ENCODE measurements at regions not wholly inside any gene's neighbourhood (a gene's known extent, or its start where the extent isn't known, plus 50 kb on each side); places are given as distances from the start of the nearest gene placed in this dataset.

- DNase-seq (no peak), ATAC-seq (no peak)
- POLR2A ChIA-PET, result no interaction called here
- Mint-ChIP-seq H3K36me3 (peaks cover 0 to 16% (median 0%) of the 10 kb centered on the region in 3 donors), H3K9me3 (peaks cover 9 to 33% (median 20%) of the 10 kb centered on the region in 9 donors), H3K27me3 (peaks cover 0 to 9% (median 2%) of the 10 kb centered on the region in 5 donors), H3K27ac (no peak overlapping the region), H3K4me1 (no peaks in the 10 kb centered on the region), H3K4me3 (no peak overlapping the region)
These were observed 145.6 kb downstream of the OAT start for GRCh38 chr10:124273141-124273540.

GRCh38 chr10:124271676-124272075 is 147.0 kb downstream of the OAT start:
- peaks cover 0 to 9% (median 2%) of the 10 kb centered on the region in 5 donors for H3K27me3 Mint-ChIP-seq
- POLR2A ChIA-PET, result no interaction called here
- peaks cover 0 to 16% (median 0%) of the 10 kb centered on the region in 3 donors for H3K36me3 Mint-ChIP-seq
- H3K4me3 Mint-ChIP-seq, result no peak overlapping the region
- H3K9me3 Mint-ChIP-seq, result peaks cover 9 to 33% (median 20%) of the 10 kb centered on the region in 9 donors
- ATAC-seq, result no peak
- DNase-seq, result peak in 1 of 10 donors; percentile 28
- no peaks in the 10 kb centered on the region for H3K4me1 Mint-ChIP-seq
- no peak overlapping the region for H3K27ac Mint-ChIP-seq

DNA sequence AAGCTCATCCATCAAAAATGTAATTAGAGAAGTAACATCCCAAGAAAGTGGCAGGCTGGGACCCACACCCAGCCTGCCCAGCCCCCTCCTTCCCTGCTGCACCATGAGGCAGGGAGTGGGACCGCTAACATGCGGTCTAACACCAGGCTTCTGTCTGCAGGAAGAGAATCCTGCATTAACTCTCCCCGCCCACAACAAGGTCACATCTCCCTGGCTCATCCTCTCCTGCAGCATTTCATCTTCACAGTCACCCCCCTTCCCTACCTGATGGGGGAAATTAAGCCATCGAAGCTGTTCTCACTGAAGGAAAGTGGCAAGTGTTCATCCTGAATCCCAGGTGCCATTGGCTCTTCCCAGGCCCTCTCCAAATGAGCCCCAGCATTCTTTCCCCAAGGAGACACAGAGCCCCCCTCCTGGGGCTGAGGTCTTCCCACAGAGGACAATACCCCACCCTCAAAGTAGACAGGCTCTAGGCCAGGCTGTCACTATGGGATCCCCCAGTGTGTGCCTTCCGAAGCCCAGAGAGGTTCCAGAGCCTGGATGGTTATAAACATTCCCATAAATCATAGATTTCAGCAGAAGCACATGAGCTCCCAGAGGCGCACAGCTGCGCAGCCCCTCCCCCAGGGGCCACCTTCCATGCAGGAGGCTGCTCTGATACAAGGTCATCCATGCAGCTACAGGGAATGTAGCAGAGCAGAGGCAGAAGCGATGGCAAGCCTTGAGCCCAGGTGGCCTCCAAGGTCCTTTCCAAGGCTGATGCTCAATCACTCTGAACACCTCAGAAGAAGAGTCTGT is 148.0 kb downstream of the OAT start:
- H3K36me3 Mint-ChIP-seq, result peaks cover 0 to 16% (median 0%) of the 10 kb centered on the region in 3 donors
- no peak overlapping the region for H3K27ac Mint-ChIP-seq
- no peak overlapping the region for H3K4me3 Mint-ChIP-seq
- H3K9me3 Mint-ChIP-seq, result peaks cover 9 to 33% (median 20%) of the 10 kb centered on the region in 9 donors
- no peaks in the 10 kb centered on the region for H3K4me1 Mint-ChIP-seq
- POLR2A ChIA-PET, result no interaction called here
- DNase-seq (peak in 1 of 10 donors; percentile 44), ATAC-seq (no peak)
- peaks cover 0 to 9% (median 0%) of the 10 kb centered on the region in 5 donors for H3K27me3 Mint-ChIP-seq

DNA sequence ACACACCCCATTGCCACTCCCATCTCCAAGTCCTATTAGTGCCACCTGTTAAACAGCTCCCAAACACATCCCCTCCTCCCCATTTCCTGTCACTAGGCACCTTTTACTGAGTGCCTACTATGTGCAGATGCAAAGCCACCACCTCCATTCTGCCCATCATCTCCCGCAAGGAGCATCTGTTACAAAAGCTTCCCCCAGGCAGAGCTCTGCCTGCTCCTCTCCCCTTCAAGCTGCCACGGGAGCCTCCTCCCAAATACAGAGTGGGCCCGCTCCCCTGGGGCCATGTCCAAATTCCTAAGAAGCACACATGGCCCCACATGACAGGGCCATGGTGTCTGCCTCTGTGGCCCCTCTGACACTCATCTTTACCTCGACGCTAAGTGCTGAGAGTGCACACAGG is 149.7 kb downstream of the OAT start:
- peaks cover 0 to 16% (median 0%) of the 10 kb centered on the region in 3 donors for H3K36me3 Mint-ChIP-seq
- no peaks in the 10 kb centered on the region for H3K4me1 Mint-ChIP-seq
- POLR2A ChIA-PET, result no interaction called here
- H3K4me3 Mint-ChIP-seq, result no peak overlapping the region
- peaks cover 0 to 12% (median 0%) of the 10 kb centered on the region in 5 donors for H3K27me3 Mint-ChIP-seq
- DNase-seq (no peak), ATAC-seq (no peak)
- peaks cover 9 to 27% (median 18%) of the 10 kb centered on the region in 9 donors for H3K9me3 Mint-ChIP-seq
- H3K27ac Mint-ChIP-seq, result peak overlapping the region in 2 of 10 donors; percentile 0 to 29

- Mint-ChIP-seq H3K27ac (no peak overlapping the region), H3K4me3 (no peak overlapping the region), H3K27me3 (peaks cover 0 to 12% (median 0%) of the 10 kb centered on the region in 5 donors), H3K9me3 (peaks cover 2 to 20% (median 14%) of the 10 kb centered on the region in 9 donors), H3K4me1 (no peaks in the 10 kb centered on the region), H3K36me3 (peaks cover 0 to 12% (median 0%) of the 10 kb centered on the region in 3 donors)
- ATAC-seq (no peak), DNase-seq (peak in 1 of 10 donors; percentile 22)
- POLR2A ChIA-PET, result no interaction called here
These were observed 150.7 kb downstream of the OAT start for GRCh38 chr10:124267911-124268549.

DNA sequence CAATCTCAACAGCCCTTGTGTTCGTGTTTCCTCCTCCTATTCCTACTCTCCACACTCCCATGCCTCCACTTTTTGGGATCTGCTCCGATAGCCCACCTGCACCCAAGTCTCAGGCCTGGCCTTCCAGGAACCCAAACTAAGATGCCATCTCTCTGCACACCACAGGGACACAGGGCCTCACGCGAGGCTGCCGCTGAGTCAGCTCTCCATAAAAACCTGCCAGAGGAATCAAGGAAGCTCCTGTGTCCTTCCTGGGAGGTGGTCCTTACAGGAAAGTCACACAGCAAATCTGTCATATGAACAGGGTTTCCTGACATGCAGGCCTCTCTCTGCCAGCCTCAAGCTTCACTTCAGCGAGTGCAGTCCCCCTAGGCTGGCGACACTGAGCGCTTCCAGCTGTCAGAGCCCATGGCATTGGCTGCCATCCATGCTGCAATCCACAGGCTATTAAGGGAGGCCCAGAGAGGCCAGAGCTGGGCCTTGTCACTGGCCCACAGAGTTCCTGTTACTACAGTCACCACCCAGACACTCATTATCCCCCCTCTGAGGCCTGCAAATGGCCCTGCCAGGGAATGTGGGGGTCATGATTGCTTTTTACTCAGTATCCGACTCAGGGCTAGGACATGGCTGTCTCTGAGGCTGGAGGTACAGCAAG is 151.4 kb downstream of the OAT start:
- Mint-ChIP-seq H3K27me3 (peaks cover 0 to 12% (median 0%) of the 10 kb centered on the region in 5 donors), H3K4me1 (no peaks in the 10 kb centered on the region), H3K9me3 (peaks cover 2 to 14% (median 7%) of the 10 kb centered on the region in 9 donors), H3K36me3 (peaks cover 0 to 7% (median 0%) of the 10 kb centered on the region in 3 donors), H3K4me3 (no peak overlapping the region), H3K27ac (no peak overlapping the region)
- DNase-seq (peak in 1 of 10 donors; percentile 27), ATAC-seq (no peak)
- POLR2A ChIA-PET, result no interaction called here

- no peak overlapping the region for H3K4me3 Mint-ChIP-seq
- H3K9me3 Mint-ChIP-seq, result peaks cover 0 to 7% (median 2%) of the 10 kb centered on the region in 9 donors
- peaks cover 0 to 10% (median 0%) of the 10 kb centered on the region in 5 donors for H3K27me3 Mint-ChIP-seq
- H3K36me3 Mint-ChIP-seq, result peaks cover 0 to under 1% (median 0%) of the 10 kb centered on the region in 3 donors
- ATAC-seq (no peak), DNase-seq (peak in 1 of 10 donors; percentile 53)
- no peaks in the 10 kb centered on the region for H3K4me1 Mint-ChIP-seq
- POLR2A ChIA-PET, result no interaction called here
- H3K27ac Mint-ChIP-seq, result no peak overlapping the region
These were observed 152.1 kb downstream of the OAT start for GRCh38 chr10:124266468-124267230.

GRCh38 chr10:124265776-124266467 is 152.8 kb downstream of the OAT start:
- DNase-seq (peak in 1 of 10 donors; percentile 56), ATAC-seq (no peak)
- H3K27me3 Mint-ChIP-seq, result peaks cover 0 to 10% (median 0%) of the 10 kb centered on the region in 5 donors
- H3K4me3 Mint-ChIP-seq, result peak overlapping the region in 1 of 10 donors; percentile 16
- H3K4me1 Mint-ChIP-seq, result no peaks in the 10 kb centered on the region
- H3K27ac Mint-ChIP-seq, result no peak overlapping the region
- no peaks in the 10 kb centered on the region for H3K36me3 Mint-ChIP-seq
- H3K9me3 Mint-ChIP-seq, result no peaks in the 10 kb centered on the region
- POLR2A ChIA-PET, result no interaction called here

DNA sequence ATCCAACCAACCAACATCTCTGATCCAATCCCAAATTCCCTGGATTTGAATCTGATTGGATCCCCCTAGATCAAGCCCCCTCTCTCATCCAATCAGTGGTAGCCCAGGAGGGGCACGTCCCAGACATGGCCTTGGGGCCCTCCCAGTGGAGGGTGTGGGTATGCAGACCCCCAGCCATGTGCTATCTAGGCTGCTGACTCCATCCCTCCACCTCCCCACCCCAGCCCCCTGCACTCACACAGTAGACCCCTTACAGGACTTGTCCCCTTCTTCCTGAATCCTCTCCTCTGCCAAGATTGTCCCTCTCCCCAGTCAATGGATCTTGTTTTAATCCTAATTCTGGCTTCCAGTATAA is 153.4 kb downstream of the OAT start:
- no peak for ATAC-seq
- Mint-ChIP-seq H3K9me3 (no peaks in the 10 kb centered on the region), H3K27ac (no peak overlapping the region), H3K4me3 (no peak overlapping the region), H3K36me3 (no peaks in the 10 kb centered on the region), H3K27me3 (peaks cover 0 to 10% (median 0%) of the 10 kb centered on the region in 5 donors), H3K4me1 (no peaks in the 10 kb centered on the region)
- peak in 1 of 10 donors; percentile 50 for DNase-seq
- POLR2A ChIA-PET, result no interaction called here

DNA sequence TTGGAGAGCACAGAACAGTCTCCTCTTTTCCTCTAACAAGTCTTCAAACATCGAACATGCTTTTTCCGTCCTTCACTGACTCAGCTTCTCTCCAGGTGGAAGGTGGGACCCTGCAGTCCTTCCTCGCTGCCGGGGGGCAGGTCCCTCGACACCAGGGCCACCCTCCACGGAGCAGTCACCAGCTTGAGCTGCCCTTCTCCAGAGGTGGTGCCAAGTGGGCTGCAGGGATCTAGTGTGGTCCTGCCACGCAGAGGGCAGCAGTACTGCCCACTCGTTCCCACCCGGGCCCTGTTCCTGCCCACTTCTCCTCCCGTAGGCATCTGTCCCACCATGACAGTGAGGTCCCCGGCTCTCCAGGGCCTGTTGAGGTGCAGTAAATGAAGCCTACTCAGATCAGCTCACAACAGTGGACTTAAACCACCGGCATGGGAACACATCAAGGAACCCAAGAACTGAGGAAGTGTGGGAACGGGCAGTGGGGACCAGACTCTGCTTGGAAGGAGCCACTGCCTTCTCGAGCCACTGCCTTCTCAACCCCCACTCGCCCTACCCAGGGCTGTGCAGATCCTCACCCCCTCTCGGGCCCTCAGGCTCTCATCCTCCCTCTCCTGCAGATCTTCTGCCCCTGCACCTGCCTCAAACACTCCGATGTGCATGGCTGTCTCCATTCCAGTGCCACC is 153.9 kb downstream of the OAT start:
- Mint-ChIP-seq H3K4me3 (no peak overlapping the region), H3K27ac (no peak overlapping the region), H3K9me3 (no peaks in the 10 kb centered on the region), H3K4me1 (no peaks in the 10 kb centered on the region), H3K36me3 (no peaks in the 10 kb centered on the region), H3K27me3 (peaks cover 0 to 10% (median 0%) of the 10 kb centered on the region in 5 donors)
- ATAC-seq (no peak), DNase-seq (peak in 1 of 10 donors; percentile 52)
- POLR2A ChIA-PET, result no interaction called here

DNA sequence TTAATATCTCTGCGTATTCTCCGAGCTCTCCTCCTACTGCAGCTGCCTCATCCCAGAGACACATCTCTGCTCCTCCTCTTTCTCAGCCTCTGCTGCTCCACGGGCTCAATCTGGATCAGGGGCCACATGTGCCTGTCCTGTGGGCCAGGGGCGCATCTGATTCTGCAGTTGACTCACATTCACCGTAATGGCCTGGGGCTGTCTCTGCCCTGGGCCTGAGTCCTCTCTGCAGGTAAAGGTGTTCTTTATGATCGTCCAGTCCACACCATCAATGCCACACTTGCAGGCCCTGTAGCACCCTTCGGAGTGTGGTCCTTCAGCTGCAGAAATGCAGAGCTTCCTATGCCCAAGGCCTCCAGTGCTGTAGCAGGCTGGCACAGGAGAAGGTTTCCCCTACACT is 154.5 kb downstream of the OAT start:
- POLR2A ChIA-PET, result no interaction called here
- no peak for ATAC-seq

More for the DNA sequence above, 154.5 kb downstream of the OAT start:
- Mint-ChIP-seq H3K9me3 (no peaks in the 10 kb centered on the region), H3K4me3 (no peak overlapping the region), H3K4me1 (no peaks in the 10 kb centered on the region), H3K27ac (no peak overlapping the region), H3K27me3 (peaks cover 0 to 10% (median 0%) of the 10 kb centered on the region in 5 donors), H3K36me3 (no peaks in the 10 kb centered on the region)
- peak in 1 of 10 donors; percentile 14 for DNase-seq
